Osteoblast (primary cell): ENCODE measurements at regions not wholly inside any gene's neighbourhood (a gene's known extent, or its start where the extent isn't known, plus 50 kb on each side); places are given as distances from the start of the nearest gene placed in this dataset.

ENCODE experiments used
- DNase-seq: peaks from one replicate; pipeline ENCODE4 v3.0.0; 2011; ENCODE audit warnings: low spot score, mixed read lengths; ENCODE audit not compliant: insufficient read length; ENCODE audit errors: missing footprints
- H2AFZ ChIP-seq: 2 replicates; pipeline ENCODE4 v1.6.0; 2011; ENCODE audit warnings: mild to moderate bottlenecking, low read length
- H3K27ac ChIP-seq: 2 replicates; pipeline ENCODE4 v1.5.1; 2011; ENCODE audit warnings: mild to moderate bottlenecking, low read depth, low read length, moderate library complexity
- H3K27me3 ChIP-seq: 2 replicates; pipeline ENCODE4 v1.6.0; 2012; ENCODE audit warnings: mild to moderate bottlenecking, control low read depth, inconsistent platforms, low read length, moderate library complexity; ENCODE audit not compliant: insufficient read depth
- H3K36me3 ChIP-seq: 2 replicates; pipeline ENCODE4 v1.5.1; 2011; ENCODE audit warnings: mild to moderate bottlenecking, low read length, control low read depth, moderate library complexity; ENCODE audit not compliant: insufficient read depth
- H3K4me1 ChIP-seq: 2 replicates; pipeline ENCODE4 v1.5.1; 2011; ENCODE audit warnings: mild to moderate bottlenecking, low read length, control low read depth, moderate library complexity; ENCODE audit not compliant: insufficient read depth
- H3K4me2 ChIP-seq: 2 replicates; pipeline ENCODE4 v1.6.0; 2011; ENCODE audit warnings: mild to moderate bottlenecking, low read length; ENCODE audit not compliant: insufficient read depth
- H3K4me3 ChIP-seq: fragments of 200-600 bp; sonication (generic); 3 replicates; pipeline ENCODE4 v1.5.1; 2012; ENCODE audit warnings: mild to moderate bottlenecking, low read length, inconsistent platforms; ENCODE audit not compliant: insufficient read depth
- H3K79me2 ChIP-seq: 2 replicates; pipeline ENCODE4 v1.6.0; 2012; ENCODE audit warnings: mild to moderate bottlenecking, low read length, control low read depth, inconsistent platforms; ENCODE audit not compliant: insufficient read depth
- H3K9me3 ChIP-seq: 2 replicates; pipeline ENCODE4 v1.5.1; 2011; ENCODE audit warnings: low read depth, low read length, control low read depth
- H4K20me1 ChIP-seq: 2 replicates; pipeline ENCODE4 v1.6.0; 2012; ENCODE audit warnings: mild to moderate bottlenecking, low read length, control low read depth; ENCODE audit not compliant: insufficient read depth
- CTCF ChIP-seq: IDR thresholded peaks from 2 replicates; pipeline ENCODE4 v1.5.1; 2011; ENCODE audit warnings: mild to moderate bottlenecking, low read depth, low read length, moderate library complexity; ENCODE audit errors: extremely low read depth

DNA sequence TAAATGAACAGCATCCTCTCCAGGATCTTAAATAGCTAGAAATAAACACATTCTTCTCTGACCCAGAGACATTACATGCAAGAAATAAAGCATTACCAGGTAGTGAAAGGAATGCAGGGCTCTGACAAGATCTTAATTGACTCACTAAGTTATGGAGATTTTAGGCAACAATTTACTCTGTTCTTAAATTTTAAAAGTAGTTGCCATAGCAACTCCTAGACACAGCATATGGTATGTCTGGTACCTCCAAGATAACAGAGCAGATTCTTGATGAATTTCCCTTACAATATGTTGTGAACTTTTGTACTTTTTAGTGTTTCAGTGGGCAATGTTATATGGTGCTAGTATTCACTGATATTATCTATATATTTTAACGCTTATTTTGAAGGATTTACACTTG is 76.7 kb upstream of the G2E3 start:
- Histone ChIP-seq H3K4me2 (no peak overlapping the region), H3K9me3 (no peaks in the 10 kb centered on the region), H3K36me3 (no peaks in the 10 kb centered on the region), H2AFZ (no peak overlapping the region), H3K27ac (no peak overlapping the region), H3K27me3 (no peaks in the 10 kb centered on the region), H4K20me1 (no peaks in the 10 kb centered on the region), H3K4me3 (no peak overlapping the region), H3K79me2 (no peaks in the 10 kb centered on the region), H3K4me1 (no peaks in the 10 kb centered on the region)
- DNase-seq = no peak
- no peak for TF ChIP-seq CTCF

- Histone ChIP-seq H4K20me1 (no peaks in the 10 kb centered on the region), H3K4me1 (no peaks in the 10 kb centered on the region), H3K9me3 (no peaks in the 10 kb centered on the region), H3K4me3 (no peak overlapping the region), H3K27me3 (no peaks in the 10 kb centered on the region), H3K36me3 (no peaks in the 10 kb centered on the region), H3K4me2 (no peak overlapping the region), H2AFZ (no peak overlapping the region), H3K27ac (no peak overlapping the region), H3K79me2 (no peaks in the 10 kb centered on the region)
- no peak for TF ChIP-seq CTCF
- no peak for DNase-seq
These were observed 74.8 kb upstream of the G2E3 start for GRCh38 chr14:30484201-30484600.

GRCh38 chr14:30484976-30485375 is 74.0 kb upstream of the G2E3 start:
- no peaks in the 10 kb centered on the region for H3K79me2 ChIP-seq
- H3K27ac ChIP-seq = no peak overlapping the region
- H3K27me3 ChIP-seq = no peaks in the 10 kb centered on the region
- no peak overlapping the region for H3K4me3 ChIP-seq
- DNase-seq = no peak
- TF ChIP-seq CTCF = no peak
- H3K4me1 ChIP-seq = no peaks in the 10 kb centered on the region
- H2AFZ ChIP-seq = no peak overlapping the region
- H3K4me2 ChIP-seq = no peak overlapping the region
- H3K36me3 ChIP-seq = no peaks in the 10 kb centered on the region
- H4K20me1 ChIP-seq = no peaks in the 10 kb centered on the region
- H3K9me3 ChIP-seq = no peaks in the 10 kb centered on the region

DNA sequence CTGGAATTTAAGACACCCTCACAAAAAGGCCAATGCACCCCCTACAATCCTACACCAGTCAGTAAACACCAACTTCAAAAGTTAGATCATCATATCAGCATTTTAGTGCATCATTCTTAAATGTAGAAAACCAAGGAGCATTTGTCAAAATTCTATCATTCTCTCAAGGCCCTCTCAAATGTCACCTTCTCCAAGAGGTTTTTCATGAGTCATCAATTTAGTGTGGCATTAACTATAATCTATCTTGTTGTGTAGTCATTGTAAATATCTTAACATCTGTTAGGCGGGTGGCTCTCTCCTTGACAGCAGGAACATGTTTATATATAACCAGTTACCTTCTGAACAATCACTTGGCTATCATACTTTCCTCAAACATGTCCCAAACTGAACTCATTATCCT is 62.1 kb upstream of the G2E3 start:
- Histone ChIP-seq H3K9me3 (no peaks in the 10 kb centered on the region), H3K4me1 (no peaks in the 10 kb centered on the region), H3K79me2 (no peaks in the 10 kb centered on the region), H3K4me3 (no peak overlapping the region), H3K4me2 (no peak overlapping the region), H4K20me1 (no peaks in the 10 kb centered on the region), H3K27me3 (no peaks in the 10 kb centered on the region), H3K27ac (no peak overlapping the region), H3K36me3 (no peaks in the 10 kb centered on the region), H2AFZ (no peak overlapping the region)
- no peak for TF ChIP-seq CTCF
- DNase-seq = no peak
